SK-N-SH treated with all-trans-retinoic acid at 6 μM for 48 hours (cell line): ENCODE measurements at regions not wholly inside any gene's neighbourhood (a gene's known extent, or its start where the extent isn't known, plus 50 kb on each side); places are given as distances from the start of the nearest gene placed in this dataset.

Experiments used
- ATAC-seq: fragments of 200-7000 bp; cut with Tn5 transposase; 3 replicates; pipeline ENCODE4 v1.9.1; 2020; ENCODE audit warnings: mild to moderate bottlenecking, moderate library complexity
- ARNTL ChIP-seq: fragments of 450-650 bp; formaldehyde crosslinking; IDR thresholded peaks from 2 replicates; pipeline ENCODE4 v1.5.0; 2020; ENCODE audit warnings: low read depth, mild to moderate bottlenecking, moderate library complexity, borderline replicate concordance
- BACH2 ChIP-seq: fragments of 250-450 bp; sonication (Bioruptor Pico); IDR thresholded peaks from 2 replicates; pipeline ENCODE4 v1.9.0; 2021; ENCODE audit warnings: mild to moderate bottlenecking, borderline replicate concordance
- CSDC2 ChIP-seq: fragments of 250-450 bp; sonication (Bioruptor Pico); IDR thresholded peaks from 2 replicates; pipeline ENCODE4 v1.5.0; 2020; ENCODE audit warnings: mild to moderate bottlenecking, moderate library complexity
- ESRRG ChIP-seq: fragments of 250-450 bp; sonication (Bioruptor Pico); IDR thresholded peaks from 2 replicates; pipeline ENCODE4 v1.6.1; 2021; ENCODE audit warnings: mild to moderate bottlenecking
- ISL1 ChIP-seq: fragments of 250-450 bp; sonication (Bioruptor Pico); IDR thresholded peaks from 2 replicates; pipeline ENCODE4 v2.1.2; 2022; ENCODE audit warnings: mild to moderate bottlenecking, moderate library complexity
- OSR1 ChIP-seq: fragments of 250-450 bp; sonication (Bioruptor Pico); IDR thresholded peaks from 2 replicates; pipeline ENCODE4 v1.8.0; 2022; ENCODE audit warnings: moderate library complexity, mild to moderate bottlenecking, inconsistent platforms
- PPARA ChIP-seq: fragments of 250-450 bp; sonication (Bioruptor Pico); IDR thresholded peaks from 2 replicates; pipeline ENCODE4 v1.5.0; 2020; ENCODE audit warnings: mild to moderate bottlenecking, borderline replicate concordance
- RARB ChIP-seq: fragments of 250-450 bp; sonication (Bioruptor Pico); IDR thresholded peaks from 2 replicates; pipeline ENCODE4 v1.8.0; 2021; ENCODE audit warnings: mild to moderate bottlenecking, moderate library complexity
- SNAI2 ChIP-seq: fragments of 250-450 bp; sonication (Bioruptor Pico); IDR thresholded peaks from 2 replicates; pipeline ENCODE4 v1.5.0; 2020; ENCODE audit warnings: mild to moderate bottlenecking, moderate library complexity
- TCF4 ChIP-seq: fragments of 250-450 bp; sonication (Bioruptor Pico); IDR thresholded peaks from 2 replicates; pipeline ENCODE4 v1.8.0; 2021; ENCODE audit warnings: mild to moderate bottlenecking, moderate library complexity, borderline replicate concordance
- TOX ChIP-seq: fragments of 250-450 bp; sonication (Bioruptor Pico); IDR thresholded peaks from 2 replicates; pipeline ENCODE4 v1.8.0; 2021; ENCODE audit warnings: mild to moderate bottlenecking, moderate library complexity, borderline replicate concordance
- ZC3H10 ChIP-seq: fragments of 250-450 bp; sonication (Bioruptor Pico); IDR thresholded peaks from 2 replicates; pipeline ENCODE4 v1.5.1; 2021; ENCODE audit warnings: mild to moderate bottlenecking, moderate library complexity
- ZFP3 ChIP-seq: fragments of 250-450 bp; sonication (Bioruptor Pico); IDR thresholded peaks from 2 replicates; pipeline ENCODE4 v1.5.0; 2020; ENCODE audit warnings: mild to moderate bottlenecking, moderate library complexity
- ZFP30 ChIP-seq: fragments of 450-650 bp; formaldehyde crosslinking; IDR thresholded peaks from 2 replicates; pipeline ENCODE4 v1.5.0; 2022; ENCODE audit warnings: mild to moderate bottlenecking, moderate library complexity
- ZNF565 ChIP-seq: fragments of 450-650 bp; formaldehyde crosslinking; conservative IDR thresholded peaks from 2 replicates; pipeline ENCODE4 v1.5.0; 2020; ENCODE audit warnings: low read depth, mild to moderate bottlenecking, moderate library complexity
- ZNF70 ChIP-seq: fragments of 450-650 bp; formaldehyde crosslinking; IDR thresholded peaks from 2 replicates; pipeline ENCODE4 v1.5.0; 2020; ENCODE audit warnings: mild to moderate bottlenecking, moderate library complexity
- ZNF8 ChIP-seq: fragments of 450-650 bp; formaldehyde crosslinking; IDR thresholded peaks from 2 replicates; pipeline ENCODE4 v1.5.0; 2020; ENCODE audit warnings: mild to moderate bottlenecking, moderate library complexity
- TF ChIP-seq, protein P1 (sequence below): fragments of 250-450 bp; sonication (Bioruptor Pico); IDR thresholded peaks from 2 replicates; pipeline ENCODE4 v1.8.0; 2020; ENCODE audit warnings: mild to moderate bottlenecking, moderate library complexity, borderline replicate concordance
- TF ChIP-seq, protein P2 (sequence below): fragments of 250-450 bp; sonication (Bioruptor Pico); IDR thresholded peaks from 2 replicates; pipeline ENCODE4 v1.5.1; 2020; ENCODE audit warnings: low read depth, mild to moderate bottlenecking, moderate library complexity
- TF ChIP-seq, protein P3 (sequence below): fragments of 250-450 bp; sonication (Bioruptor Pico); IDR thresholded peaks from 2 replicates; pipeline ENCODE4 v1.8.0; 2021; ENCODE audit warnings: low read depth, mild to moderate bottlenecking, moderate library complexity, borderline replicate concordance
- TF ChIP-seq, protein P4 (sequence below): fragments of 250-450 bp; sonication (Bioruptor Pico); IDR thresholded peaks from 2 replicates; pipeline ENCODE4 v1.5.0; 2020; ENCODE audit warnings: mild to moderate bottlenecking, moderate library complexity

DNA sequence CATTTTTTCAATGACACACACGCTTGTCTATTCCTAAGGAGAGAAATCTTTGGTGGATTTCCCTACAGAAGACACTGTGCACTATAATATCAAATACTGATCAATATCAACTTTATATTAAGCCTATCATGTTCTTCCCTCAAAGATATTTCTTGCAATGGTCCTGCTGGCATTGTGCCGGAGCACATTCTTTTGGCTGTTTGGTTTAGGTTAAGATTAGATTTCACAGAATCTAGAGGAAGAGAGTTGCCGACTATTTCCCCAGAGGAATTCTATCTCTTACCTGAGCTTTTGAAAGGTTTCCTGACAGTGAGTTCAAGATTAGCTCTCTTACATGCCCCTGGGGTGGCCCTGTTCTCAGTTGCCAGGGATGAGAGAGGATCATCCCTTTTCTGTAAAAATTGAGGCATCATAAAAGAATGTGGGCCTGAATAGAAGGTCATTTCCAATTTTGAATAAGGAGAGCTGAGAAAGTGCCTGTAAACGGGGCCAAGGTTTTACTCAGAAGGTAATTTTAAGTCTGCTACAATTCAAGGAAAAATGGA, 180.6 kb upstream of the ARHGAP20 start:
- ATAC-seq = no peak
- no peak for TF ChIP-seq TCF4

DNA sequence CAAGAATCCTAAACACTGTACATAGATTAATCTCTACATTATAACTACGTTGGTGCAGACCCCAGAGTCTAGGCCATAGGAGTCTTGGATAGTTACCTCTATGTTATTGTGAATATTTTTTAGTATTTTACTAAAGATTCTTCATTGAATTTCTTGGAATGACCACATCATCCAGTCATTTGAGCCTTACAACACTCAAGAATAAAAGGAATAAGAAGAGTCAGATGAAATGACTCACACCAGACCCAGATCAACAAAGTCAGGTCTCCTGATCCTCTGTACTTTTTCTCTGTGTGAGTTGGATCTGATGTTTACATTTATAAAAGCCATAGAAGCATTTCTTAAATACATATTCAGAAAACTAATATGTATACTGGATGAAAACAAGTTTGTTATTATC, 179.2 kb upstream of the ARHGAP20 start:
- ATAC-seq = peak; percentile 60; the same call in 2 of the 3 replicates
- TF ChIP-seq ESRRG (CRISPR knock-in tag) (no peak), ZFP30 (CRISPR knock-in tag) (no peak), RARB (CRISPR knock-in tag) (no peak)
- TF ChIP-seq, protein P1, sequence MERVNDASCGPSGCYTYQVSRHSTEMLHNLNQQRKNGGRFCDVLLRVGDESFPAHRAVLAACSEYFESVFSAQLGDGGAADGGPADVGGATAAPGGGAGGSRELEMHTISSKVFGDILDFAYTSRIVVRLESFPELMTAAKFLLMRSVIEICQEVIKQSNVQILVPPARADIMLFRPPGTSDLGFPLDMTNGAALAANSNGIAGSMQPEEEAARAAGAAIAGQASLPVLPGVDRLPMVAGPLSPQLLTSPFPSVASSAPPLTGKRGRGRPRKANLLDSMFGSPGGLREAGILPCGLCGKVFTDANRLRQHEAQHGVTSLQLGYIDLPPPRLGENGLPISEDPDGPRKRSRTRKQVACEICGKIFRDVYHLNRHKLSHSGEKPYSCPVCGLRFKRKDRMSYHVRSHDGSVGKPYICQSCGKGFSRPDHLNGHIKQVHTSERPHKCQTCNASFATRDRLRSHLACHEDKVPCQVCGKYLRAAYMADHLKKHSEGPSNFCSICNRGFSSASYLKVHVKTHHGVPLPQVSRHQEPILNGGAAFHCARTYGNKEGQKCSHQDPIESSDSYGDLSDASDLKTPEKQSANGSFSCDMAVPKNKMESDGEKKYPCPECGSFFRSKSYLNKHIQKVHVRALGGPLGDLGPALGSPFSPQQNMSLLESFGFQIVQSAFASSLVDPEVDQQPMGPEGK (CRISPR knock-in tag) = no peak

DNA sequence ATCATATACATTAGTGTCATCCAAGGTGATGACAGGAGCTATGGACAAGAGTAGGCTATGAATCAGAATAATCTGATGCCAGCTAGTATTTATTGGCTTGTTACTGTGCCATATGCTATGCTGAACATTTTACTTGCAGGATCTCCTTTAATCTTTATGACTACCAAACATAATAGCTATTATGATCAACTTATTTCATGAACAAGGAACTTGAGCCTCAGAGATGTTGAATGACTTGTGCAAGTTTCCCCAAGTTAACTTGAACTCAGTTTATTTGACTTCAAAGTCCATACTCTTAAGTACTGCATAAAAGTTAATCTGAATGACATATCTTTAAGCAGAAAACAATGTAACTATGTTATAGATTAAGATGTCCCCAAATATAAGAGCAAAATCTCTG, 178.8 kb upstream of the ARHGAP20 start:
- no peak for ATAC-seq
- TF ChIP-seq, protein P2, sequence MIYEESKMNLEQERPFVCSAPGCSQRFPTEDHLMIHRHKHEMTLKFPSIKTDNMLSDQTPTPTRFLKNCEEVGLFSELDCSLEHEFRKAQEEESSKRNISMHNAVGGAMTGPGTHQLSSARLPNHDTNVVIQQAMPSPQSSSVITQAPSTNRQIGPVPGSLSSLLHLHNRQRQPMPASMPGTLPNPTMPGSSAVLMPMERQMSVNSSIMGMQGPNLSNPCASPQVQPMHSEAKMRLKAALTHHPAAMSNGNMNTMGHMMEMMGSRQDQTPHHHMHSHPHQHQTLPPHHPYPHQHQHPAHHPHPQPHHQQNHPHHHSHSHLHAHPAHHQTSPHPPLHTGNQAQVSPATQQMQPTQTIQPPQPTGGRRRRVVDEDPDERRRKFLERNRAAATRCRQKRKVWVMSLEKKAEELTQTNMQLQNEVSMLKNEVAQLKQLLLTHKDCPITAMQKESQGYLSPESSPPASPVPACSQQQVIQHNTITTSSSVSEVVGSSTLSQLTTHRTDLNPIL (CRISPR knock-in tag) = no peak
- TF ChIP-seq, all 23 proteins: peak for 0

DNA sequence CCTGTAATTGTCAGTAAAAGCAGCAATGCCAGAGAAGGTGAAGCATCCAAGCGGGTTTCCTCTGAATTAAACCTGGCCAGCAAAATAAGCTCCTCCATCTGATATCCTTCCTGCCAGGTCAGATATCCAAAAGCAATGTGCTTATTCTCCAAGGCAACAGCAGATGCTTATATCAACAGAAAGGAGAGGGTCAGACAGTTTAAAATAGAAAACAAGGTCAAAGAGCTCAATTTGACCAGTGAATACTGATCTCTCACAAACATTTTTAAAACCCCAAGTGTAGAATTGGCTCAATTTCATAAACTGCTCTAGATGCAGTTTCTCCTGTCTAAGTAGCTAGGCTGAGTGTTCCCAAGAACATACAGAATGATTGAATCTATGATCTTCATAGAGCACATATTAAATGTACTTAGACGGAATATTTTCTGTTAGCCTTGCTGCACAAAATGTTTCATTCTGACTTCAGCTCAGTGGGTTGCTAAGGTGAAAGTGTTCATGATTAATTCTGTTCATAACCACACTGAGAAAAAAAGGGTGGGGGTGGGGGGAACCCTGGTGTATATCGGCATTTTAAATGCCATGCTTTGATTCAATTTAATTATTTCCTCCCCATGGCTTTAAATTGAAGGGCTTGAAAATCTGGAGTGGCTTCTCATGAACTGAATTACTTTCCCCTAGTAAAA, 174.2 kb upstream of the ARHGAP20 start:
- TF ChIP-seq OSR1 = no peak
- no peak for TF ChIP-seq ISL1 (CRISPR knock-in tag)
- no peak for TF ChIP-seq SNAI2 (CRISPR knock-in tag)
- TF ChIP-seq, protein P2 (CRISPR knock-in tag) = no peak
- TF ChIP-seq RARB (CRISPR knock-in tag) = no peak
- TF ChIP-seq TCF4 = no peak
- TF ChIP-seq, protein P3, sequence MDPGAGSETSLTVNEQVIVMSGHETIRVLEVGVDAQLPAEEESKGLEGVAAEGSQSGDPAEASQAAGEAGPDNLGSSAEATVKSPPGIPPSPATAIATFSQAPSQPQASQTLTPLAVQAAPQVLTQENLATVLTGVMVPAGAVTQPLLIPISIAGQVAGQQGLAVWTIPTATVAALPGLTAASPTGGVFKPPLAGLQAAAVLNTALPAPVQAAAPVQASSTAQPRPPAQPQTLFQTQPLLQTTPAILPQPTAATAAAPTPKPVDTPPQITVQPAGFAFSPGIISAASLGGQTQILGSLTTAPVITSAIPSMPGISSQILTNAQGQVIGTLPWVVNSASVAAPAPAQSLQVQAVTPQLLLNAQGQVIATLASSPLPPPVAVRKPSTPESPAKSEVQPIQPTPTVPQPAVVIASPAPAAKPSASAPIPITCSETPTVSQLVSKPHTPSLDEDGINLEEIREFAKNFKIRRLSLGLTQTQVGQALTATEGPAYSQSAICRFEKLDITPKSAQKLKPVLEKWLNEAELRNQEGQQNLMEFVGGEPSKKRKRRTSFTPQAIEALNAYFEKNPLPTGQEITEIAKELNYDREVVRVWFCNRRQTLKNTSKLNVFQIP = no peak
- TF ChIP-seq BACH2 (CRISPR knock-in tag) = no peak
- TF ChIP-seq CSDC2 = no peak
- no peak for TF ChIP-seq ZNF70 (CRISPR knock-in tag)
- TF ChIP-seq ARNTL (CRISPR knock-in tag) = no peak
- no peak for TF ChIP-seq ZNF8 (CRISPR knock-in tag)
- TF ChIP-seq ZC3H10 (CRISPR knock-in tag) = no peak
- TF ChIP-seq ZFP30 (CRISPR knock-in tag) = no peak
- no peak for TF ChIP-seq TOX
- TF ChIP-seq, protein P4, sequence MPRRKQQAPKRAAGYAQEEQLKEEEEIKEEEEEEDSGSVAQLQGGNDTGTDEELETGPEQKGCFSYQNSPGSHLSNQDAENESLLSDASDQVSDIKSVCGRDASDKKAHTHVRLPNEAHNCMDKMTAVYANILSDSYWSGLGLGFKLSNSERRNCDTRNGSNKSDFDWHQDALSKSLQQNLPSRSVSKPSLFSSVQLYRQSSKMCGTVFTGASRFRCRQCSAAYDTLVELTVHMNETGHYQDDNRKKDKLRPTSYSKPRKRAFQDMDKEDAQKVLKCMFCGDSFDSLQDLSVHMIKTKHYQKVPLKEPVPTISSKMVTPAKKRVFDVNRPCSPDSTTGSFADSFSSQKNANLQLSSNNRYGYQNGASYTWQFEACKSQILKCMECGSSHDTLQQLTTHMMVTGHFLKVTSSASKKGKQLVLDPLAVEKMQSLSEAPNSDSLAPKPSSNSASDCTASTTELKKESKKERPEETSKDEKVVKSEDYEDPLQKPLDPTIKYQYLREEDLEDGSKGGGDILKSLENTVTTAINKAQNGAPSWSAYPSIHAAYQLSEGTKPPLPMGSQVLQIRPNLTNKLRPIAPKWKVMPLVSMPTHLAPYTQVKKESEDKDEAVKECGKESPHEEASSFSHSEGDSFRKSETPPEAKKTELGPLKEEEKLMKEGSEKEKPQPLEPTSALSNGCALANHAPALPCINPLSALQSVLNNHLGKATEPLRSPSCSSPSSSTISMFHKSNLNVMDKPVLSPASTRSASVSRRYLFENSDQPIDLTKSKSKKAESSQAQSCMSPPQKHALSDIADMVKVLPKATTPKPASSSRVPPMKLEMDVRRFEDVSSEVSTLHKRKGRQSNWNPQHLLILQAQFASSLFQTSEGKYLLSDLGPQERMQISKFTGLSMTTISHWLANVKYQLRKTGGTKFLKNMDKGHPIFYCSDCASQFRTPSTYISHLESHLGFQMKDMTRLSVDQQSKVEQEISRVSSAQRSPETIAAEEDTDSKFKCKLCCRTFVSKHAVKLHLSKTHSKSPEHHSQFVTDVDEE = no peak
- no peak for TF ChIP-seq ZNF565 (CRISPR knock-in tag)
- no peak for TF ChIP-seq PPARA (CRISPR knock-in tag)
- no peak for TF ChIP-seq ZFP3
- no peak for TF ChIP-seq ESRRG (CRISPR knock-in tag)
- no peak for ATAC-seq
